ENCODE measurements at regions not wholly inside any gene's neighbourhood (a gene's known extent, or its start where the extent isn't known, plus 50 kb on each side); places are given as distances from the start of the nearest gene placed in this dataset.
"Not testable (repeated sequence)": the region's sequence is repeated elsewhere in the genome, so short reads cannot be mapped to it uniquely, and the experiment has no call there.

DNA sequence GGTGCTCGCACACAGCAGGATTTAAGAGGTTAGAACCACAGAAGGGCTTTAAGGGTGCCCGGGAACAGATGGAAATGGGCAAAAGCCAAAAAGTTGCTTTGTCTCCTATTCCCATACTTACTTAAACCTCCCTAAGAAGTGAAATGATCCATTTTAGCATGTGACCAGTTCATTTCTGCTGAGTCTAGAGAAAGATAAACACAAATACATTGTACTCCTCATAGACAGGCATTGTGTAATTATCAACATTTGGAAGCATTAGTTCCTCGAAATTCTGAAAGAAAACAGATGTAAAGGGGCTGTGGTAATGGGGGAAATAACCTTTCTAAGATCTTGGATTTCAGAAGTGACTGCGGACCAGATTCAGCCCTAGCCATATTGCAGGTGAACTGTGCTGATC, 178.3 kb downstream of the CYB561 start:
- DNase-seq: no peak

DNA sequence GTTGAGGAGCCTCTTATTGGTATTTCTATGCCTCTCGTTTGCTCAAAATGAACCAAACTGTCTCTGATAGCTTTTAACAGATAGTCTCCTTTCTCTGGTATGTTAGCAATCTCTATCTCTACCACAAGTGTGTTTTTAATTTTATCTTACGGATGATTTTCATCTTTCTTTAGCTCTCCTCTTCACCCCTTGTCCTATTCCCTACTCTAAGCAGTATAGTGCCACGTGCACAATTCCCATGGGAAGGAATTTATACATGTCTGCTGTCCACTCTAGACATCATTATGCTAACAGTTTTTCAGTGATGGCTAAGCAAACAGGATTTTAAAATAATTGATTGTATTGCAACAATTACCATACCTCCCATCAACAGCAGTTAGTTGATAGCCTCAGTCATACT, 177.3 kb downstream of the CYB561 start:
- no peak for DNase-seq

DNA sequence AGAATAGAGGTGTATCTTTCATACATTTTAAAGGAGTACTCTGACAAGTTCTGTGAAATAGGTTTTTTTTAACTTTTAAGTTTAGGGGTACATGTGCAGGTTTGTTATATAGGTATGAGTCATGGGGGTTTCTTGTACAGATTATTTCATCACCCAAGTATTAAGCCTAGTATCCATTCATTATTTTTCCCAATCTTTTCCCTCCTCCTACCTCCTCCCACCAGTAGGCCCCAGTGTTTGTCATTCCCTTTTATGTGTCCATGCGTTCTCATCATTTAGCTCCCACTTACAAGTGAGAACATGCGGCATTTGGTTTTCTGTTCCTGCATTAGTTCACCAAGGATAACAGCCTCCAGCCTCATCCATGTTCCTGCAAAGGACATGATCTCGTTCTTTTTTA, 175.5 kb downstream of the CYB561 start:
- DNase-seq: no peak

DNA sequence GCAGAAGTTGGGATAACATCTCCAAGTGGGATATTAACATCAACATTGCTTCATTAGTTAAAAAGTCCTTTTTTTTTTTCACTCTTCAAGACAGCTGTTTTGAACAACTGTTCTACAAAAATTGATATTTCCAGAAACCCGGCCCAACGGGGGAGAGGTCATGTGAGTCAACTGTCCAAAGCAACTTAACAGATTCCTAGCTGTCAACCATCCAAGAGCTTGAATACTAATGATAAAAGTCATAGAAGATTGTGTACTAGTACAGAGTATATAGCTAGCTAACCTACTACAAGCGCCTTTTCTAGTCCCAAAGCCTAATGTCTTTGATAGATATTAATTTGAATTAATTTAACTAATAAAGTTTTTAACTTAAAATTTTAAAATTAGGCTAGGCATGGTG, 172.0 kb downstream of the CYB561 start:
- DNase-seq: no peak

GRCh38 chr17:63275318-63275970, 170.7 kb downstream of the CYB561 start:
- DNase-seq: no peak

DNA sequence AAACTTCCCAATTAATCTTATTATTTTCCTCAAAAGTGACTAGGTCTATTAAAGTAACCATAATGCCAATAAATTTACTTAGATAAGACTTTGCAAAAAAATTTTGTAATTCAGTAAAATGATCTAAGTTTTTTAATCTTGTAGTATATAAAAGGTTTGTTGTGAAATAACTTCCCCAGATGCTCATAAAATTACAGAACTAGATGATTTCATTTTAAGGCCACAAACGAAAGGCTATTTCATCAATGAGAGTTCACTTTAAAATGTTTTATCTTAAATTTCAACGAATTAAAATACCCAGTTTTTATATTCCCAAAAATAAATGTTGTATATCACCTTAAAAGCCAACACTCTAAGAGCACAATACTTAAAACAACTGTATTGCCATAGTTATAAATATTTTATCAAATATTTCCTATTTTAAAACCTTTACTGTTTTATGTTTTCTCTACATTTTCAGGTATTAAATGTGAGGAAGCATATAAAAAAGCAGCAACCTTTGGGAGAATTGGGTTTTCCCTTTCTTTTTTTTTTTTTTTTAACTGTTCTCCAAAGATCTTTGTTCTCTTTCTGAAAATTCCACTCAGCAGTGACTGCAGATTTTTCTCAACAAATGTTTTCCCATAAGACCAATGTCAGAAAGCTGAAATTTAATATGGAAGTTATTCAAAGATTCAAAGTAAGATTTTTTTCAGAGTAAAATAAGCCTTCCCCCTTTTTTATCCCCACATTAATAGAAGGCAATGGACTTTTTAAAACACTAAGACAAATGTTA, 169.9 kb downstream of the CYB561 start:
- DNase-seq: no peak

- DNase-seq: no peak
Measured at GRCh38 chr17:63276821-63277220, 169.3 kb downstream of the CYB561 start.

- no peak for DNase-seq
Measured at GRCh38 chr17:63277629-63278028, 168.5 kb downstream of the CYB561 start.

DNA sequence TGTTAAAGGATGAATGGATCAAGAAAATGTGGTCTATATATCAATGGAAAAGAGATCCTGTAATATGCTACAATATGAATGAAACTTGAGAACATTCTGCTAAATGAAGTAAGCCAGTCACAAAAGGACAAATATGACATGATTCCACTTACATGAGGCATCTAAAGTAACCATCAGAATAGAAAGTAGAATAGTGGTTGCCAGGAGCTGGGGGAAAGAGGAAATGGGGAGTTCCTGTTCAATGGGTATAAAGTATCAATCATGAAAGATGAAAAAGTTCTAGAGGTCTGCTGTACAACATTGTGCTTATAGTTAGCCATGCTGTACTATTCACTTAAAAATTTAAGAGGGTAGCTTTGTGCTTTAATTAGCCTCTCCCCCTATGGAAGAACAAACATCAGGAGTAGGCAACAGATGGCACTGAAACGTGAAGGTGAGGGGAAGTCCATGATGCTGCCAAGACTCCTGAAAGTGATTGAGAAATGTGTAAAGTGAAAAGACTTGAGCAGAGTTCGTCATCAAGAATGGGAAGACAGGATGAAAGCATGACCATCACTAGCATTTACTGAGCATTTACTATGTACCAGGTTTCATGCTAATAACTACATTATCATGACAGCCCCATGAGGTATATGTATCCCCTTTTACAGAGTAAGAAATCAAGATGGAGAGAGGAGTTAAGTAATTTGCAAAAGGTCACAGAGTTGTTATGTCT, 167.2 kb downstream of the CYB561 start:
- no peak for DNase-seq

- no peak for DNase-seq
Measured at GRCh38 chr17:63279498-63280230, 166.4 kb downstream of the CYB561 start.

DNA sequence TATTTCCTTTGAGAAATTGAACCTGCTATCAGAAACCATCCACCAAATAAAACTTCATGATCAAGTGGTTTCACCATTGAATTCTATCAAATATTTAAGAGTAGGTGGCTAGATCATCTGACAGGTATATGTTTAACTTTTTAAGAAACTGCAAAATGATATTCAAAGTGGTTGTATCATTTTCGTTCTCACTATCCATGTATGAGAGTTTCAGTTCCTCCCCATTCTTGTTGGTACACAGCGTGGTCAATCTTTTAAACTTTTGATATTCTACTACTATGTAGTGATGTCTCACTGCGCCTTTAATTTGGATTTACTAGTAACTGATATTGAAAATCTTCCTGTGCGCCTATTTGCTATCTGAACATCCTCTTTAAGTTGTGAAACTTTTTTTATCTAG, 163.7 kb downstream of the CYB561 start:
- no peak for DNase-seq

DNA sequence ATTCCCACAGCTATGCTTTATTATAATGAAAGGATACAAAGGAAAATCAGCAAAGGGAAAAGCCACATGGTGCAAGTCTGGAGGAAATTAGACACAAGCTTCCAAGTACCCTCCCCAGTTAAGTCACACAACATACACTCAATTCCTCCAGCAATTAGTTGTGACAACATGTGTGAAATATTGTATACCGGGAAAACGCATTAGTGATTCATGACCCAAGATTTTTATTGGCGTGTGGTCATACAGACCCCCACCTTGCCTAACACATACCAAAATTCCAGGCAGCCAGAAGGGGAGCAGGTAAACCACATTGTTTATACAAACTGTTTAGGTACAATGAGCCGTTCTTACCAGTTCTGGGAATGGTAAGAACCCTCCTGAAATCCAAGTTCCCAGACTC, 160.6 kb downstream of the CYB561 start:
- no peak for DNase-seq

DNA sequence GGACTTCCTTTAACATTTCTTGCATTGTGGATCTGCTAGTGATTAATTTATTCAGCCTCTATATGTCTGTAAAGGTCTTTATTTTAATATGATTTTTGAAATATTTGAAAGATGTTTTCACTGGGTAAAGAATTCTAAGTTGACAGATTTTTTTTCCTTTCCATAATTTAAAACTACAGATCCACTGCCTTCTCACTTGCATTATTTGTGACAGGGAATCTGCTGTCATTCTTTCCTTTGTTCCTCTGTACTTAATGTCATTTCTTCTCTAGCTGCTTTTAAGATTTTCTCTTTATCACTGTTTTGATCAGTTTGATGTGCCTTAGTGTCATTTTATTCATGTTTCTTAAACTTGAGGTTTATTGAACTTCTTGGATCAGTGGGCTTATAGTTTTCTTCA, 159.9 kb downstream of the CYB561 start:
- no peak for DNase-seq

DNA sequence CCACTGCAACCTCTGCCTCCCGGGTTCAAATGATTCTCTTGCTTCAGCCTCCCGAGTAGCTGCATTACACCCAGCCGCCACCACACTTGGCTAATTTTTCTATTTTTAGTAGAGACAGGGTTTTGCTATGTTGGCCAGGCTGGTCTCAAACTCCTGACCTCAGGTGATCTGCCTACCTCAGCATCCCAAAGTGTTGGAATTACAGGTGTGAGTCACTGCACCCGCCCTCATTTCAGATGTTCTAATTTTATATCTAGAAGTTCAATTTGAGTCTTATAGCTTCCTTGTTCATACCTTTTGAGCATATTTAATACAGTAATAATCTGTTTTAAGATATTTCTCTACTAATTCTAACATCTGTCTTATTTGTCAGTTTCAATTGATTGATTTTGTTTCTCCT, 159.1 kb downstream of the CYB561 start:
- DNase-seq: not testable (repeated sequence)

DNA sequence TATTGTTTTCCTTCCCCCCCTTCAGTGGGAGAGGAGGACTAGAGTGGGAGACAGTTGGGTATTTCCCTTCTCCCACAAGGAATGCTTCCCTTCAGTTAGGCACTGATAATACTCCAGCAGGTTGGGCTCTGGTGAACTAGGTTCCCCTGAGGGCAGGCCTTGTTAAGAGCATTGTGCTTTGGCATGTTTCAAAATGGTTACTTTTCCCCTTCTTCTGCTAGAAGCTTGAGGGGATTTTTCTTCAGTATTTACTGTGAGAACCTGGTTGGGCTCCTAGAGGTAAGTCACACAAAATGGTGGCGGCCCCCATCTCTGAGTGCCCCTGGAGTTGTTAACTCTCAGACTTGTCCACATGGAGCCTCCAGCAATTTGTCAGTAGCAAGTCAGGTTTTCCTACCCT, 156.2 kb downstream of the CYB561 start:
- DNase-seq: no peak

GRCh38 chr17:63290351-63290750, 155.8 kb downstream of the CYB561 start:
- no peak for DNase-seq

- no peak for DNase-seq
Measured at GRCh38 chr17:63290784-63291183, 155.3 kb downstream of the CYB561 start.

- no peak for DNase-seq
Measured at GRCh38 chr17:63291258-63291657, 154.8 kb downstream of the CYB561 start.

GRCh38 chr17:63292421-63292820, 153.7 kb downstream of the CYB561 start:
- no peak for DNase-seq

GRCh38 chr17:63293323-63294075, 152.6 kb downstream of the CYB561 start:
- DNase-seq: no peak

GRCh38 chr17:63294776-63295175, 151.3 kb downstream of the CYB561 start:
- DNase-seq: no peak

GRCh38 chr17:63295288-63295687, 150.8 kb downstream of the CYB561 start:
- no peak for DNase-seq

Measured in CD4-positive, alpha-beta T cell treated with Interleukin-4 for 1 hour (primary cell).